IMR-90 (cell line): ENCODE measurements at regions not wholly inside any gene's neighbourhood (a gene's known extent, or its start where the extent isn't known, plus 50 kb on each side); places are given as distances from the start of the nearest gene placed in this dataset.

ENCODE experiments used
- ATAC-seq: fragments of 200-7000 bp; cut with Tn5 transposase; 2 replicates; pipeline ENCODE4 v1.9.1; 2020; ENCODE audit warnings: low read depth, mild to moderate bottlenecking, moderate library complexity
- BruUV-seq: library from RNA; stranded (reverse); fragments of 400-500 nt; replicated peaks from 2 replicates; lab custom pipeline; 2021; lab: Mats Ljungman, UMichigan
- CTCF ChIA-PET: fragments of 300-600 bp; formaldehyde crosslinking; extraction: SDS; loops from one replicate; lab custom pipeline; 2021; ENCODE audit warnings: antibody characterized with exemption; lab: Yijun Ruan, JAX
- POLR2A ChIA-PET: fragments of 300-600 bp; sonication (Branson Sonifier 250); formaldehyde crosslinking; loops from one replicate; lab custom pipeline; 2022; ENCODE audit warnings: antibody characterized with exemption; ENCODE audit not compliant: unreplicated experiment; lab: Charles Lee
- DNase-seq: peaks from one replicate; pipeline ENCODE4 v3.0.0; 2013
- H2AFZ ChIP-seq: replicated peaks from 2 replicates; pipeline ENCODE3; 2013; ENCODE audit warnings: low read length, mild to moderate bottlenecking; ENCODE audit not compliant: poor library complexity
- H2AK5ac ChIP-seq: 2 replicates; pipeline ENCODE4 v1.6.1; 2013; ENCODE audit warnings: low read depth, low read length, inconsistent platforms
- H2AK9ac ChIP-seq: replicated peaks from 2 replicates; pipeline ENCODE3; 2013; ENCODE audit warnings: mild to moderate bottlenecking, low read depth, low read length, moderate library complexity; ENCODE audit not compliant: poor library complexity
- H2BK120ac ChIP-seq: 2 replicates; pipeline ENCODE4 v1.6.1; 2013; ENCODE audit warnings: low read depth, low read length, inconsistent platforms
- H2BK15ac ChIP-seq: 3 replicates; pipeline ENCODE4 v1.6.1; 2013; ENCODE audit warnings: low read depth, low read length, inconsistent platforms
- H2BK20ac ChIP-seq: 2 replicates; pipeline ENCODE4 v1.6.1; 2013; ENCODE audit warnings: low read depth, mild to moderate bottlenecking, inconsistent platforms, low read length, moderate library complexity
- H2BK5ac ChIP-seq: 2 replicates; pipeline ENCODE4 v1.6.1; 2013; ENCODE audit warnings: mild to moderate bottlenecking, low read depth, low read length, inconsistent platforms; ENCODE audit not compliant: poor library complexity, severe bottlenecking
- H3K14ac ChIP-seq: replicated peaks from 2 replicates; pipeline ENCODE4 v1.6.1; 2013; ENCODE audit warnings: low read depth, low read length, inconsistent platforms
- H3K18ac ChIP-seq: 2 replicates; pipeline ENCODE4 v1.6.1; 2013; ENCODE audit warnings: low read depth, low read length, control low read depth
- H3K23ac ChIP-seq: 2 replicates; pipeline ENCODE4 v1.6.1; 2013; ENCODE audit warnings: low read depth, low read length, inconsistent platforms
- H3K27ac ChIP-seq: 2 replicates; pipeline ENCODE4 v1.5.1; 2013; ENCODE audit warnings: mild to moderate bottlenecking, control low read depth, low read length; ENCODE audit not compliant: insufficient read depth
- H3K27me3 ChIP-seq: 2 replicates; pipeline ENCODE4 v1.6.1; 2013; ENCODE audit warnings: low read length; ENCODE audit not compliant: control insufficient read depth, insufficient read depth
- H3K36me3 ChIP-seq: 2 replicates; pipeline ENCODE4 v1.6.1; 2013; ENCODE audit warnings: low read length, mixed read lengths; ENCODE audit not compliant: control insufficient read depth, insufficient read depth
- H3K4ac ChIP-seq: 2 replicates; pipeline ENCODE4 v1.6.1; 2013; ENCODE audit warnings: low read depth, low read length, inconsistent platforms
- H3K4me1 ChIP-seq: 2 replicates; pipeline ENCODE4 v1.6.1; 2013; ENCODE audit warnings: low read length, mixed read lengths; ENCODE audit not compliant: control insufficient read depth, insufficient read depth
- H3K4me2 ChIP-seq: 2 replicates; pipeline ENCODE4 v1.6.1; 2013; ENCODE audit warnings: low read depth, mild to moderate bottlenecking, control low read depth, low read length, moderate library complexity
- H3K4me3 ChIP-seq: 2 replicates; pipeline ENCODE4 v1.5.1; 2013; ENCODE audit warnings: low read depth, mild to moderate bottlenecking, control low read depth, low read length, moderate library complexity; ENCODE audit not compliant: insufficient read depth
- H3K56ac ChIP-seq: 2 replicates; pipeline ENCODE4 v1.6.1; 2013; ENCODE audit warnings: low read length, inconsistent platforms; ENCODE audit not compliant: insufficient read depth; ENCODE audit errors: extremely low read depth
- H3K79me1 ChIP-seq, 2 experiments: 2 replicates each; pipeline ENCODE4 v1.6.1; 2013; ENCODE audit warnings: low read length in 2 of 2, inconsistent platforms in 1 of 2, low read depth in 1 of 2
- H3K9ac ChIP-seq: 2 replicates; pipeline ENCODE4 v1.6.1; 2013; ENCODE audit warnings: low read depth, low read length, control low read depth
- H3K9me1 ChIP-seq: 2 replicates; pipeline ENCODE4 v1.6.1; 2013; ENCODE audit warnings: low read length, inconsistent platforms; ENCODE audit not compliant: insufficient read depth
- H3K9me3 ChIP-seq: 2 replicates; pipeline ENCODE4 v1.6.1; 2013; ENCODE audit warnings: low read length; ENCODE audit not compliant: control insufficient read depth, insufficient read depth
- H4K20me1 ChIP-seq: 2 replicates; pipeline ENCODE4 v1.6.1; 2013; ENCODE audit warnings: low read length, inconsistent platforms; ENCODE audit not compliant: insufficient read depth
- H4K5ac ChIP-seq: 2 replicates; pipeline ENCODE4 v1.6.1; 2013; ENCODE audit warnings: mild to moderate bottlenecking, low read depth, low read length, control low read depth
- H4K8ac ChIP-seq, 2 experiments: 2 replicates each; pipeline ENCODE4 v1.6.1; 2013; ENCODE audit warnings: low read depth in 2 of 2, low read length in 2 of 2, control low read depth in 1 of 2, inconsistent platforms in 1 of 2
- H4K91ac ChIP-seq: 2 replicates; pipeline ENCODE4 v1.6.1; 2013; ENCODE audit warnings: low read depth, low read length, inconsistent platforms; ENCODE audit not compliant: insufficient read depth
- CHD1 ChIP-seq: IDR thresholded peaks from 2 replicates; pipeline ENCODE4 v1.6.1; 2012; ENCODE audit warnings: low read depth, low read length, improper control_type of control experiment
- CTCF ChIP-seq: conservative IDR thresholded peaks from 2 replicates; pipeline ENCODE4 v1.5.1; 2012; ENCODE audit warnings: mild to moderate bottlenecking, low read depth, low read length, improper control_type of control experiment
- ELK1 ChIP-seq: fragments of 150-350 bp; IDR thresholded peaks from 2 replicates; pipeline ENCODE4 v1.6.1; 2016; ENCODE audit warnings: low read depth, mild to moderate bottlenecking, low read length, moderate library complexity, borderline replicate concordance
- USF2 ChIP-seq: fragments of 150-350 bp; IDR thresholded peaks from 2 replicates; pipeline ENCODE4 v1.6.1; 2017; ENCODE audit warnings: mild to moderate bottlenecking, antibody characterized with exemption, low read length, low read depth
- WGBS, 2 experiments: methylation state at CpG; one replicate each; pipeline versions ENCODE4 v1.1.5 to v1.1.7; 2013; ENCODE audit warnings: missing lambda C conversion rate in 2 of 2; ENCODE audit not compliant: insufficient read length in 1 of 2; ENCODE audit errors: extremely low coverage in 2 of 2; 5-methylcytosine and 5-hydroxymethylcytosine counted together
- dilution Hi-C: fragments of 300-500 bp; cut with HindIII; formaldehyde crosslinking; loops from one replicate; pipeline ENCODE4 v1.14.3; 2018; ENCODE audit warnings: low sequenced_read_pairs; ENCODE audit not compliant: unreplicated experiment
- in situ Hi-C: fragments of 300-500 bp; cut with MboI; formaldehyde crosslinking; loops from 3 replicates; pipeline ENCODE4 v1.14.3; 2019; ENCODE audit warnings: low sequenced_read_pairs, inconsistent platforms, mixed read lengths
- intact Hi-C: fragments of 100-400 bp; cut with micrococcal nuclease; formaldehyde crosslinking; loops from 2 replicates; pipeline ENCODE4 v1.10.0; 2022

- Histone ChIP-seq H3K4me2 (no peak overlapping the region), H4K8ac (no peak overlapping the region), H3K4me3 (no peak overlapping the region), H2AK5ac (no peak overlapping the region), H3K9me1 (no peaks in the 10 kb centered on the region), H4K91ac (no peak overlapping the region), H3K9ac (no peak overlapping the region), H3K36me3 (no peaks in the 10 kb centered on the region), H4K5ac (no peak overlapping the region), H4K20me1 (no peaks in the 10 kb centered on the region), H3K56ac (no peak overlapping the region), H3K9me3 (no peaks in the 10 kb centered on the region), H3K79me1 (no peaks in the 10 kb centered on the region), H2BK15ac (no peak overlapping the region), H2BK20ac (no peak overlapping the region), H2BK120ac (no peak overlapping the region), H3K14ac (no peak overlapping the region), H2AK9ac (no peak overlapping the region), H3K27me3 (no peaks in the 10 kb centered on the region), H2AFZ (no peak overlapping the region), H3K27ac (no peak overlapping the region), H3K4ac (no peak overlapping the region), H3K18ac (no peak overlapping the region), H3K4me1 (no peaks in the 10 kb centered on the region), H3K23ac (no peak overlapping the region), H2BK5ac (no peak overlapping the region)
- in situ Hi-C loops, result no loop called here
- TF ChIP-seq CHD1, result no peak
- no peak for TF ChIP-seq ELK1
- TF ChIP-seq USF2, result no peak
- no peak for TF ChIP-seq CTCF
- intact Hi-C loops, result no loop called here
- WGBS, 2 experiments, result no CpG with 5 or more reads among the region's 4 CpGs
- dilution Hi-C loops, result no loop called here
- POLR2A ChIA-PET, result no interaction called here
- ATAC-seq (no peak), DNase-seq (no peak)
- CTCF ChIA-PET, result no interaction called here
- BruUV-seq, result no TSS peak
These were observed 503.4 kb downstream of the CD109 start for GRCh38 chr6:74199215-74199915.
